Ascending aorta (tissue), 2 donors: ENCODE measurements at regions not wholly inside any gene's neighbourhood (a gene's known extent, or its start where the extent isn't known, plus 50 kb on each side); places are given as distances from the start of the nearest gene placed in this dataset.
"Not testable (repeated sequence)": the region's sequence is repeated elsewhere in the genome, so short reads cannot be mapped to it uniquely, and the experiment has no call there.

Experiments
- DNase-seq, 2 donors: peaks; one replicate each; pipeline ENCODE4 v3.0.0-alpha.2; 2019; ENCODE audit warnings: low spot score in 2 of 2
- H3K27ac ChIP-seq, 2 donors: fragments of 200-600 bp; sonication (generic); one replicate each; pipeline ENCODE4 v1.5.1; 2016 to 2017; ENCODE audit warnings: mild to moderate bottlenecking in 1 of 2
- H3K27me3 ChIP-seq: fragments of 200-600 bp; sonication (generic); one replicate; pipeline ENCODE4 v1.5.1; 2017
- H3K36me3 ChIP-seq, 2 donors: fragments of 200-600 bp; sonication (generic); one replicate each; pipeline ENCODE4 v1.5.1; 2016
- H3K4me1 ChIP-seq, 2 donors: fragments of 200-600 bp; sonication (generic); one replicate each; pipeline ENCODE4 v1.5.1; 2016 to 2017; ENCODE audit warnings: mild to moderate bottlenecking in 1 of 2
- H3K4me3 ChIP-seq, 2 donors: fragments of 200-600 bp; sonication (generic); one replicate each; pipeline ENCODE4 v1.5.1; 2016 to 2017; ENCODE audit warnings: mild to moderate bottlenecking in 1 of 2
- H3K9me3 ChIP-seq, 2 donors: fragments of 200-600 bp; sonication (generic); one replicate each; pipeline ENCODE4 v1.5.1; 2016
- intact Hi-C: fragments of 100-400 bp; cut with DNase I; formaldehyde crosslinking; loops from one replicate; pipeline ENCODE4 v1.15.1; 2023
- TF ChIP-seq, protein P1 (sequence below), 3 experiments: fragments of 200-600 bp in 2 of 3; fragments of 450-650 bp in 1 of 3; sonication (generic) in 2 of 3; IDR thresholded peaks; one replicate each; pipeline ENCODE4 v1.5.1; 2016 to 2019; ENCODE audit warnings: antibody characterized with exemption in 3 of 3, mild to moderate bottlenecking in 1 of 3, moderate library complexity in 1 of 3

DNA sequence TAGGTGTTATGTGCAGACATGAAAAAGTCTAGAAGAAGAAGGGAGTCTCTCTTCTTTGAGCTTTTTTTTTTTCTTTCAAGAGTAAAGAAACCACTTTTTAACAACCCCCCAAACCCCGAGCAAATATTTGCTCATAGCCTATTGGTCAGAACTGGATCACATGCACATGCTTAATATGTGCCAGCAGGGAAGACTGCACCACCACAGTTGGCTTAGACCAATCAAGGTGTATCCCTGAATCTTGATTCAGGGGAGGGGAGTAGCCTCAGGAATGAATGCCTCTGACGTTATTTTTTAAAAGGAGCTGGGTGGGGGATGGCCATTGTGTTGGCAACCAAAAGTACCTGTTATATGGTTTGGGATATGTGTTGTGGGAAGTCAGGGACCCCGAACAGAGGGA lies 171.4 kb upstream of the NABP1 start:
- H3K27me3 ChIP-seq: no peaks in the 10 kb centered on the region
- no peaks in the 10 kb centered on the region for H3K36me3 ChIP-seq
- H3K27ac ChIP-seq: no peak overlapping the region
- H3K4me3 ChIP-seq: no peak overlapping the region
- no peaks in the 10 kb centered on the region for H3K9me3 ChIP-seq
- no peak for DNase-seq
- intact Hi-C loops: no loop called here
- TF ChIP-seq, protein P1, sequence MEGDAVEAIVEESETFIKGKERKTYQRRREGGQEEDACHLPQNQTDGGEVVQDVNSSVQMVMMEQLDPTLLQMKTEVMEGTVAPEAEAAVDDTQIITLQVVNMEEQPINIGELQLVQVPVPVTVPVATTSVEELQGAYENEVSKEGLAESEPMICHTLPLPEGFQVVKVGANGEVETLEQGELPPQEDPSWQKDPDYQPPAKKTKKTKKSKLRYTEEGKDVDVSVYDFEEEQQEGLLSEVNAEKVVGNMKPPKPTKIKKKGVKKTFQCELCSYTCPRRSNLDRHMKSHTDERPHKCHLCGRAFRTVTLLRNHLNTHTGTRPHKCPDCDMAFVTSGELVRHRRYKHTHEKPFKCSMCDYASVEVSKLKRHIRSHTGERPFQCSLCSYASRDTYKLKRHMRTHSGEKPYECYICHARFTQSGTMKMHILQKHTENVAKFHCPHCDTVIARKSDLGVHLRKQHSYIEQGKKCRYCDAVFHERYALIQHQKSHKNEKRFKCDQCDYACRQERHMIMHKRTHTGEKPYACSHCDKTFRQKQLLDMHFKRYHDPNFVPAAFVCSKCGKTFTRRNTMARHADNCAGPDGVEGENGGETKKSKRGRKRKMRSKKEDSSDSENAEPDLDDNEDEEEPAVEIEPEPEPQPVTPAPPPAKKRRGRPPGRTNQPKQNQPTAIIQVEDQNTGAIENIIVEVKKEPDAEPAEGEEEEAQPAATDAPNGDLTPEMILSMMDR (IDR thresholded peaks at IDR 0.05): no peak
- H3K4me1 ChIP-seq: no peaks in the 10 kb centered on the region

DNA sequence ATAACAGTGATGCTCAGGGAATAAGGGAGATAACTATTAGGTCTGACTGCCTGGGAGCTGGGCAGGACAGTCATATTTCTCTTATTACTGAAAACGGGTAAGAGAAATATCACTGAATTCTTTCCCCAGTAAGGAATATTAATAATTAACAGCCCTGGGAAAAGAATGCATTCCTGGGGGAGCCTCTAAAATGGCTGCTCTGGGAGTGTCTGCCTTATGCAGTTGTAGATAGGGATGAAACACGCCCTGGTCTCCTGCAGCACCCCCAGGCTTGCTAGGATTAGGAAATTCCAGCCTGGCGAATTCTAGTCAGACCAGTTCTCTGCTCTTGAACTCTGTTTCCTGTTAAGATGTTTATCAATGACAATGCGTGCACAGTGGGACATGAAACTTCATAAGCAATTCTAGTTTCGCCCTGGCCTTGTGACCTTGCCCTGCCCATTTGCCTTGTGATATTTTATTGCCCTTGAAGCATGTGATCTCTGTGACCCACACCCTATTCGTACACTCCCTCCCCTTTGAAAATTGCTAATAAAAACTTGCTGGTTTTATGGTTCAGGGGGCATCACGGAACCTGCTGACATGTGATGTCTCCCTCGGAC lies 170.6 kb upstream of the NABP1 start:
- intact Hi-C loops, H3K4me1 ChIP-seq, DNase-seq, H3K27ac ChIP-seq, H3K4me3 ChIP-seq, H3K9me3 ChIP-seq, H3K27me3 ChIP-seq, H3K36me3 ChIP-seq: not testable (repeated sequence)

DNA sequence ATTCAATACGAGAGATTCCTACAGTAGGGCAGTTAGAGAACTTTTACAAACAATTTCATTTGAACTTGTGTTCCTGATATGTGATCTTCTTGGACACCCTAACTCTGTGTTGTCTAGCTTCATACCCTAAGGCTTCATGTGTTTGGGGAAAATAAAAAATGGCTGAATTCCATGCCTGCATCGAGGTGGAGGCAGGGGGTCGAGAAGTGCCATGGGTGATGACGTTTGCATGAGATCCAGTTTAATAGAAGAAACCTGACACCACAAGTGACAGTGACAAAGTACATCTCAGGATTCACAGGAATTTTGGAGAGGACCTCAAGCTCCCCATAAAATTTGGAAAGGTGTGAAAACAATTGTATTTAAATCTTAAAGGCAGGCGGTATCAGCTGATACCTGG lies 169.2 kb upstream of the NABP1 start:
- no peaks in the 10 kb centered on the region for H3K9me3 ChIP-seq
- DNase-seq: no peak
- TF ChIP-seq, protein P1 (IDR thresholded peaks at IDR 0.05): no peak
- no peak overlapping the region for H3K4me3 ChIP-seq
- H3K27ac ChIP-seq: no peak overlapping the region
- intact Hi-C loops: no loop called here
- no peaks in the 10 kb centered on the region for H3K36me3 ChIP-seq
- no peaks in the 10 kb centered on the region for H3K27me3 ChIP-seq
- no peaks in the 10 kb centered on the region for H3K4me1 ChIP-seq

DNA sequence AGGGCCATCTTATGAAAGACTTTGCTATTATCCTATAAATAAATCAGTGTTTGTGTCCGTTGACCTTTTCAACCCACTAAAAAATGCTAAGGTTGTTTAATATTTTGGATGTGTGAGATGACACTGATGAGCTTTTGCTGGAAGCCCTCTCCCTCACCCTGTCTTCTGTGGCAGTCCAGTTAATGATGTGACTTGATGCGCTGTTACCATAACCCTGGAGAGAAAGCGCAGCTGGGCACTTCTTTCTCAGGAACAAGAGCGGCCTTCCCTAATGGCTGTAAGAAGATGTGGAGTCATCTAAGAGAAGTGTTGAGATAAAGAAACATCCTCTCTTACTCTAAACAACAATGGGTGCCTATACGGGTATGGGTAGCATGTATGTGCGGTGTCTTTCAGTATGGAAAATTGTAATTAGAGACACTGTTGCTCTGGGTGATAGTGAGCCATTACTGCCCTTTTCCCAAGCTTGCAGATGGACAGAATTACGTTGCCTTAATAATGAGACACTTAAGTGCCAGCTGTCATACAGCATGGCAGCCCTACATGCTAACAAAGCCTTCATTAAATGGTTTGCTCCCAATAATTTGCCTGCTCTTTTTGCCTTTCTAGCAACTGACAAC lies 165.6 kb upstream of the NABP1 start:
- no peak for DNase-seq
- intact Hi-C loops: no loop called here
- Histone ChIP-seq H3K36me3 (no peaks in the 10 kb centered on the region), H3K4me1 (no peaks in the 10 kb centered on the region), H3K4me3 (no peak overlapping the region), H3K27ac (no peak overlapping the region), H3K27me3 (no peaks in the 10 kb centered on the region), H3K9me3 (no peaks in the 10 kb centered on the region)
- TF ChIP-seq, protein P1 (IDR thresholded peaks at IDR 0.05): no peak

DNA sequence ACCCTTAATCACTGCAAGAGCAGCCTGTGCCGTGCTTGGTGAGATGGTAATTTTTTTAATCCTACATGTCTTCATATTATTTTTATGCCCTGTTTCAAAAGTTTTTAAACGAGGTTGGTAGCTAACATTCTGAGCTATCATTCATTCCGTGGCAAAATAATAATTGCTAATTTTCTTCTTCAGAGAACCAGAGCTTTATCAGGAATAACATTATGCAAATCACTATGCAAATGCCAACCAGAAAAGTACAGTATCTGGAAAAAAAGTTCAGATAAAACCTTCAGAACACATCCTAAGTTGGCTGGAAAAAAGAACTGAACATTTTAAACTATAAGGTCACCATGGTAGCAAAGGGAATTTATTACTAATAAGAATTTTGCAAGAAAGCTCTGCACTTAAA lies 165.1 kb upstream of the NABP1 start:
- TF ChIP-seq, protein P1 (IDR thresholded peaks at IDR 0.05): no peak
- intact Hi-C loops: no loop called here
- no peak for DNase-seq
- no peak overlapping the region for H3K4me3 ChIP-seq
- H3K27me3 ChIP-seq: no peaks in the 10 kb centered on the region
- no peaks in the 10 kb centered on the region for H3K36me3 ChIP-seq
- no peaks in the 10 kb centered on the region for H3K9me3 ChIP-seq
- no peak overlapping the region for H3K27ac ChIP-seq
- no peaks in the 10 kb centered on the region for H3K4me1 ChIP-seq

DNA sequence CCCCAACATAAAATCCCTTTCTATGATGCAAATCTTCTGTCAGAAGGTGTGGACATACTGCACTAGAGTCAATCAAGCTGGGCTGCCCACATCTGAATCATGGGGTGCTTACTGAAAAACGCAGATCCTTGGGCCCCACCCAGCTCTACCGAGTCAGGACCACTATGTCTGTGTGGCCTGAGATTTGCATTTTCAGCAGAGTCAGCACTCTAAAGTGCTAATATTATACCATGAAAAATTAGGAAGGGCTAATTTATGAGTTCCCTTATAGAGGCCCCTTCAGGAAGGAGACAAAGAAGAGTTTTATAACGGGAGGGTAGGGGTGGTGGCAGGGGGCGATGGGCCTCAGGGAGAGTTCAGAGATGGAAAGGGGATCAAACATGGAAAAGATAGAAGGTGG lies 163.3 kb upstream of the NABP1 start:
- TF ChIP-seq, protein P1 (IDR thresholded peaks at IDR 0.05): no peak
- intact Hi-C loops: no loop called here

More for the DNA sequence above, 163.3 kb upstream of the NABP1 start:
- H3K4me3 ChIP-seq: no peak overlapping the region
- no peaks in the 10 kb centered on the region for H3K36me3 ChIP-seq
- no peaks in the 10 kb centered on the region for H3K27me3 ChIP-seq
- no peaks in the 10 kb centered on the region for H3K9me3 ChIP-seq
- no peak for DNase-seq
- H3K27ac ChIP-seq: no peak overlapping the region
- H3K4me1 ChIP-seq: no peaks in the 10 kb centered on the region
